Raji (cell line): ENCODE measurements at regions not wholly inside any gene's neighbourhood (a gene's known extent, or its start where the extent isn't known, plus 50 kb on each side); places are given as distances from the start of the nearest gene placed in this dataset.

Experiments
- POLR2A ChIP-seq: IDR thresholded peaks from 2 replicates; pipeline ENCODE4 v1.6.1; 2011; ENCODE audit warnings: low read depth, low read length, control low read depth; ENCODE audit not compliant: insufficient read depth

- no peak for TF ChIP-seq POLR2A
These were observed 221.9 kb upstream of the GSE1 start for GRCh38 chr16:85391175-85391707.

GRCh38 chr16:85391769-85392583 is 221.1 kb upstream of the GSE1 start:
- TF ChIP-seq POLR2A, result no peak

- TF ChIP-seq POLR2A, result no peak
These were observed 220.1 kb upstream of the GSE1 start for GRCh38 chr16:85392756-85393673.

- no peak for TF ChIP-seq POLR2A
These were observed 219.3 kb upstream of the GSE1 start for GRCh38 chr16:85393674-85394451.

- no peak for TF ChIP-seq POLR2A
These were observed 218.5 kb upstream of the GSE1 start for GRCh38 chr16:85394456-85395206.

GRCh38 chr16:85395207-85395912 is 217.8 kb upstream of the GSE1 start:
- TF ChIP-seq POLR2A, result no peak

GRCh38 chr16:85395913-85396878 is 216.9 kb upstream of the GSE1 start:
- TF ChIP-seq POLR2A, result no peak

GRCh38 chr16:85396879-85397871 is 215.9 kb upstream of the GSE1 start:
- no peak for TF ChIP-seq POLR2A

- TF ChIP-seq POLR2A, result no peak
These were observed 215.1 kb upstream of the GSE1 start for GRCh38 chr16:85398050-85398451.

GRCh38 chr16:85398688-85399582 is 214.2 kb upstream of the GSE1 start:
- no peak for TF ChIP-seq POLR2A

GRCh38 chr16:85399583-85400284 is 213.4 kb upstream of the GSE1 start:
- no peak for TF ChIP-seq POLR2A
